IgD-negative memory B cell (primary cell): ENCODE measurements at regions not wholly inside any gene's neighbourhood (a gene's known extent, or its start where the extent isn't known, plus 50 kb on each side); places are given as distances from the start of the nearest gene placed in this dataset.
"Not testable (repeated sequence)": the region's sequence is repeated elsewhere in the genome, so short reads cannot be mapped to it uniquely, and the experiment has no call there.

Experiments used
- H3K27ac Mint-ChIP-seq, 3 donors: one replicate each; pipeline ENCODE4 v1.8.0; 2020 to 2022; ENCODE audit warnings: mild to moderate bottlenecking in 3 of 3, mixed read lengths in 3 of 3, moderate library complexity in 1 of 3
- H3K27me3 Mint-ChIP-seq: one replicate; pipeline ENCODE4 v1.8.0; 2021; ENCODE audit warnings: mixed read lengths
- H3K36me3 Mint-ChIP-seq: one replicate; pipeline ENCODE4 v1.8.0; 2020; ENCODE audit warnings: mild to moderate bottlenecking, mixed read lengths
- H3K4me1 Mint-ChIP-seq, 3 donors: one replicate each; pipeline ENCODE4 v1.8.0; 2020 to 2022; ENCODE audit warnings: mixed read lengths in 3 of 3, mild to moderate bottlenecking in 1 of 3
- H3K4me3 Mint-ChIP-seq, 4 donors: one replicate each; pipeline ENCODE4 v1.8.0; 2020 to 2022; ENCODE audit warnings: mild to moderate bottlenecking in 4 of 4, mixed read lengths in 4 of 4, moderate library complexity in 3 of 4
- H3K9me3 Mint-ChIP-seq, 3 donors: one replicate each; pipeline ENCODE4 v1.8.0; 2020 to 2021; ENCODE audit warnings: mixed read lengths in 3 of 3, mild to moderate bottlenecking in 1 of 3

DNA sequence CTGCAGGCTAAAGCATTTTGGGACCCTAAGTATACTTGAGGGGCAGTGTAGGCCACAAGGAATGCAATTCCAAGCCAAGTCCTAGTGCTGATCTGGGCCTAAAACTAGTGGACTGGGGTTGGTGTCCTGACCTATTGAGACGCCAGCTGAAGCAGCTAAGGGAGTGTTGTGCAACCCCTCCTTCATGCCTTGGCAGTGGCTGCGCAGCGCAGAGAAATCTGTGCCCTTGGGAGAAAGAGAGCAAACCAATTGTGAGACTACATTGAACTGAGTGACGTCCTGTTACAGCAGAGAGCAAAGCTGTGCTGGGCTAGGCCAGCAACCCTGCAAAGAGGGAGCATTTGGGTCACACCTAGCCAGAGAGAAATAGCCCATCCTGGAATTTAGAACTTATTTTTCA is 2715.0 kb upstream of the PCDH20 start:
- Mint-ChIP-seq H3K4me1 (no peaks in the 10 kb centered on the region), H3K4me3 (no peak overlapping the region), H3K36me3 (no peaks in the 10 kb centered on the region), H3K9me3 (peaks cover 2 to 5% (median 4%) of the 10 kb centered on the region in 3 donors), H3K27me3 (no peaks in the 10 kb centered on the region), H3K27ac (no peak overlapping the region)

DNA sequence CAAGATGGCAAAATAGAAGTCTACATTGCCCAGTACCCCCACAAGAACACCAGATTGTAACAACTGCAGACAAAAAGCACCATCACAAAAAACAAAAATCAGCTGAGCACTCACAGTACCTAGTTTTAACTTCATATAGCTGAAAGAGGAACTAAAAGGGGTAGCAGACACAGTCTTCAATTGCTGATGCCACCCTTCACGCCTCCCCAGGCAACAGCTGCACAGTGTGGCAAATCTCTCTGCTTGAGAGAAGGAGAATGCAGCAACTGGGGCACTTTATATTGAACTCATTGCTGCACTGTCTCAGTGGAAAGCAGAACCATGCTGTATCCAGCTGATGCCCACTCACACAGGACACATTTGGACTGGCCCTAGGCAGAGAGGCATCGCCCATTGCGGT is 2714.5 kb upstream of the PCDH20 start:
- H3K36me3 Mint-ChIP-seq: no peaks in the 10 kb centered on the region
- H3K27ac Mint-ChIP-seq: no peak overlapping the region
- H3K27me3 Mint-ChIP-seq: no peaks in the 10 kb centered on the region
- no peak overlapping the region for H3K4me3 Mint-ChIP-seq
- H3K4me1 Mint-ChIP-seq: no peaks in the 10 kb centered on the region
- H3K9me3 Mint-ChIP-seq: peaks cover 2 to 4% (median 4%) of the 10 kb centered on the region in 3 donors

DNA sequence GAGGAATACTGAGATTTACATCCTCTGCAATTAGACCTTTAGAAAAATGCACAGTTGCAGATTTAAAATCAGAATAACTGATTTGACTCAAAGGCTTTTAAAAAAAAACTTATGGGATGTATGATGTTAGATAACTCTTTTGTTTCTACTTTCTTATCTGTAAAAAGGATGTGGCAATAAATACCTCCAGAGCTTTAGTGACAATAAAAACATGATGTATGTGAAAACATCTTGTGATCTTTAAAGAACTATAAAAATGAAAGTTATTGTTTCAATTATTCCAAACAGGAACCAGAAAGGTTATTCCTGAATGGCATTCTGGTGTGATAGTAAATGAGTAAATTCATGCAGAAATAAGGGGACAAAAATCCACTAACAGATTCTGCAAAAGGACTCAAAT is 2712.2 kb upstream of the PCDH20 start:
- peaks cover 0 to 2% (median 1%) of the 10 kb centered on the region in 3 donors for H3K9me3 Mint-ChIP-seq
- no peaks in the 10 kb centered on the region for H3K27me3 Mint-ChIP-seq
- no peaks in the 10 kb centered on the region for H3K36me3 Mint-ChIP-seq
- H3K4me1 Mint-ChIP-seq: no peaks in the 10 kb centered on the region
- H3K27ac Mint-ChIP-seq: no peak overlapping the region
- H3K4me3 Mint-ChIP-seq: no peak overlapping the region

DNA sequence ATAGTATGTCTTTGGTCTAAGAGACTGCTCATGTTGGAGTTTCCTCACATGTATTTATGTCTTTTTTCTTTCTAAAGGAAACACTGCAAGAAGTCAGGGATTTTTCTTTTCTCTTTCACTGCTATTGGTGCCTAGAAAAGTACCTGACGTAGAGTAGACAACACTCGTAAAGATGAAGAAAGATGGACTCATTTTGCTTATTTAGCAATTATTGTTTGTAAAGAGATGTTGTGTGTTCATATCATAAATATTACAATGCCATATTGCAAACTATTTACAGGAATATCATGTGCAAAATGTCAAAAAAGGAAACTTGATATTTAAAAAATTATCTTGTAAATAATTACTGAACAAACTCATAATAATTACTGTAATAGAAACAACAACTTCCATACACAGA is 2711.5 kb upstream of the PCDH20 start:
- H3K27me3 Mint-ChIP-seq: no peaks in the 10 kb centered on the region
- H3K9me3 Mint-ChIP-seq: peaks cover 0 to 2% (median 1%) of the 10 kb centered on the region in 3 donors
- H3K27ac Mint-ChIP-seq: no peak overlapping the region
- no peaks in the 10 kb centered on the region for H3K36me3 Mint-ChIP-seq
- no peaks in the 10 kb centered on the region for H3K4me1 Mint-ChIP-seq
- no peak overlapping the region for H3K4me3 Mint-ChIP-seq

DNA sequence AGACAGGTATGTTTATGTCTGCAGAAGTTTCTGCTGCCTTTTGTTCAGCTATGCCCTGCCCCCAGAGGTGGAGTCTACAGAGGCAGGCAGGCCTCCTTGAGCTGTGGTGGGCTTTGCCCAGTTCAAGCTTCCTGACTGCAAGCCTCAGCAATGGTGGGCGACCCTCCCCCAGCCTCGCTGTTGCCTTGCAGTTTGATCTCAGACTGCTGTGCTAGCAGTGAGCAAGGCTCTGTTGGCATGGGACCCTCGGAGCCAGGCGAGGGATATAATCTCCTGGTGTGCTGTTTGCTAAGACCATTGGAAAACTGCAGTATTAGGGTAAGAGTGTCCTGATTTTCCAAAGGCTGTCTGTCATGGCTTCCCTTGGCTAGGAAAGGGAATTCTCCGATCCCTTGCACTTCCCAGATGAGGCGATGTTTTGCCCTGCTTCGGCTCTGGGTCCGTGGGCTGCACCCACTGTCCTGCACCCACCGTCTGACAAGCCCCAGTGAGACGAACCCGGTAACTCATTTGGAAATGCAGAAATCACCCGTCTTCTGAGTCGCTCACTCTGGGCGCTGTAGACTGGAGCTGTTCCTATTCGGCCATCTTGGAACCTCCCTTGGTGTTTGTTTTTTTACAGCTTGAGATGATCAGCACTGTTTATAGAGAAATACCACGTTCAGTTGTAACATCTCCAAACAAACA is 2705.5 kb upstream of the PCDH20 start:
- H3K36me3 Mint-ChIP-seq, H3K27me3 Mint-ChIP-seq, H3K9me3 Mint-ChIP-seq, H3K4me1 Mint-ChIP-seq, H3K4me3 Mint-ChIP-seq, H3K27ac Mint-ChIP-seq: not testable (repeated sequence)

DNA sequence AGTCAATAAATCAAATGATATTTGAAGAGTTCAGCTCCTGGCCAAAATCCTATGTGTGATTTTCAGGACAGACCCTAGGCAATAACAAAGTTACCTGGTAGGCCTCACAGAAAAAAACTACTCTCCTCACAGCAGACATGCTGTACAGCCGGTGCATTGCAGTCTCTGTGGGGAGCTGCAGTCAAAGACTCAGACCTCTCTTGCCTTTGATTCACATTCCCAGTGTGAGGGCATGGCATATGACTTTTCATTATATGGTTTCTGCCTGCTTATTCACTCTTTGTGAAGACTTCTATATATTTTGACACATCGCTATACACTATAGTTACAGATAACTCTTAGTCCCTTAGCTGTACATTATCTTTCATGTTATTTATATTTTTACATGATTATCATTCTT is 2684.3 kb upstream of the PCDH20 start:
- Mint-ChIP-seq H3K9me3 (peaks cover 0 to 8% (median 3%) of the 10 kb centered on the region in 3 donors), H3K27me3 (no peaks in the 10 kb centered on the region), H3K36me3 (no peaks in the 10 kb centered on the region), H3K4me1 (no peaks in the 10 kb centered on the region), H3K27ac (no peak overlapping the region), H3K4me3 (no peak overlapping the region)

DNA sequence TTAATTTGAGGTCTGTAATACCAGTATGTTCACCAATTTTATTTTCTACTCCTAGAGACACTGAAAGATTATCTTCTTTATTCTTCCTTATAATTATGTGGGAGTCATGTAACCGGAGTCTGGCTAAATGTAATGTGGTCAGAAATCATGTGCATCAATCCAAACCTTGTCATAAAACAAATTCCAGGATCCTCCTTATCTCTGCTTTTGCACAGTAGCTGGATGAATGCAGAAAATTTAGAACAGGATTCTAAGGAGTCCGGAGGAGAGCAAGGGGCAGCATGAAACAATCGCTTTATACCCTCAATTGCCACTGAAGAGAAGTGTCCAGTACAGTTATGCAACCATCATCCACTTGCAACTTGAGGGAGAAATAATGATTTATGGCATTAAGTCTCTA is 2674.7 kb upstream of the PCDH20 start:
- no peak overlapping the region for H3K27ac Mint-ChIP-seq
- no peaks in the 10 kb centered on the region for H3K27me3 Mint-ChIP-seq
- peaks cover 0 to 2% (median 0%) of the 10 kb centered on the region in 3 donors for H3K4me1 Mint-ChIP-seq
- no peak overlapping the region for H3K4me3 Mint-ChIP-seq
- peaks cover 4 to 5% (median 4%) of the 10 kb centered on the region in 3 donors for H3K9me3 Mint-ChIP-seq
- H3K36me3 Mint-ChIP-seq: no peaks in the 10 kb centered on the region

DNA sequence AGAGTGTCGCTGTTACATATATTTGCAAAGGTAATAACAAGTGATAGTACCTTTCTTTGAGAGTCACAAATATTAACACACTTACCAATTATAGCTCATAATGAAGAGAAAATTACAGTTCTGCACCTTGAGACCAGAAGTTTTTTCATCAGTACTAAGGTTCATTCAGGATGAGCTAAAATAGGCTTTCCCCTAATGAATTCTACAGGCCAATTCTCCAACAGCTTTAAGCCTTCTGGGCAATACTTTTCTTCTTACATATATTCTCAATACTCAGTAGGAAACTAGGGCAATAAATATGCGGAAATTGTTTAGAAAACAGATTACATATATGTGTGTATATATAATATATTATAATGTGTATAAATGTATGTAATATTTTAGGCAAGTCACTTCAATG is 2672.8 kb upstream of the PCDH20 start:
- Mint-ChIP-seq H3K4me3 (no peak overlapping the region), H3K36me3 (no peaks in the 10 kb centered on the region), H3K9me3 (peaks cover 2 to 8% (median 4%) of the 10 kb centered on the region in 3 donors), H3K27ac (no peak overlapping the region), H3K27me3 (no peaks in the 10 kb centered on the region), H3K4me1 (no peaks in the 10 kb centered on the region)

DNA sequence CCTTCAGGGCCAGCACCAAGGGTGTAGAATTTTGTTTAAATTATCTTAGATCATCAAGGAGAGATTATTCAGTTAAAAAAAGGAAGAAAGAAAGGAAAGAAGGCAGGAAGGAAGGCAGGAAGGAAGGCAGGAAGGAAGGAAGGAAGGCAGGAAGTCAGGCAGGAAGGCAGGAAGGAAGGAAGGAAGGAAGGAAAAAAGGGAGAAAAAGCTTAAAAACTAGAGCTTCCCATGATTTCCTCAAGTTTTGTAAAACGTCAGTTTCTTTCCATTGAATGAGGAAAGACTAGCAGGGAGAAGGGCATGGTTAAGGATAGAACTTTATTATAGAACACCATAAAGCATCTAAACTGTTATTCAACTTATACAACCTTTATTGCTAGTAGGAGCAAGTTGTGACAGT is 2672.0 kb upstream of the PCDH20 start:
- Mint-ChIP-seq H3K27me3 (no peaks in the 10 kb centered on the region), H3K4me1 (no peaks in the 10 kb centered on the region), H3K36me3 (no peaks in the 10 kb centered on the region), H3K4me3 (no peak overlapping the region), H3K9me3 (peaks cover 2 to 8% (median 5%) of the 10 kb centered on the region in 3 donors), H3K27ac (no peak overlapping the region)

DNA sequence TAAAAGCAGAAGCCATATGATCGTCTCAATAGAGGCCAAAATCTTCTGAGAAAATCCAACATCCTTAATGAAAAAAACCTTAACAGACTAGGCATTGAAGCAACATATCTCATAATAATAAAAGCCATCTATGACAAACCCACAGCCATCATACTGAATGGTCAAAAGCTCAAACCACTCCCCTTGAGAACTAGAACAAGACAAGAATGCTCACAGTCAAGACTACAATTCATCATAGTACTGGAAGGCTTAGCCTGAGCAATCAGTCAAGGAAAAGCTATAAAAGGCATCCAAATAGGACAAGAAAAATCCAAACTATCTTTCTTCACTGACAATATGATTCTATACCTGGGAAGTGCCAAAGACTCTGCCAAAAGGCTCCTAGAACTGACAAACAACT is 2668.2 kb upstream of the PCDH20 start:
- Mint-ChIP-seq H3K36me3 (no peaks in the 10 kb centered on the region), H3K9me3 (peaks cover 2 to 8% (median 8%) of the 10 kb centered on the region in 3 donors), H3K4me3 (no peak overlapping the region), H3K4me1 (no peaks in the 10 kb centered on the region), H3K27me3 (no peaks in the 10 kb centered on the region), H3K27ac (no peak overlapping the region)

DNA sequence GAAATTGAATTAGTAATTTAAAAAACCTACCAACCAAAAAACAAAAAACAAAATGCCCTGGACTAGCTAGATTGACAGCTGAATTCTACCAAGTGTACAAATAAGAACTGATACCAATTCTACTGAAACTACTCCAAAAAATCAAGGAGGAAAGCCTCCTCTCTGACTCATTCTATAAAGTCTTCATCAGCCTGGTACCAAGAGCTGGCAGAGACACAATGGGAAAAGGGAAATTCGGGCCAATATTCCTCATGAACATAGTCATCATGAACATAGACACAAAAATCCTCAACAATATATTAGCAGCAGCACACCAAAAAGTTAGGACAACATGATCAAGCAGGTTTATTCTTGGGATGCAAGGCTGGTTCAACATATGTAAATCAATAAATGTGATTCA is 2667.7 kb upstream of the PCDH20 start:
- H3K27me3 Mint-ChIP-seq: no peaks in the 10 kb centered on the region
- peaks cover 2 to 8% (median 8%) of the 10 kb centered on the region in 3 donors for H3K9me3 Mint-ChIP-seq
- no peaks in the 10 kb centered on the region for H3K4me1 Mint-ChIP-seq
- H3K36me3 Mint-ChIP-seq: no peaks in the 10 kb centered on the region
- H3K4me3 Mint-ChIP-seq: no peak overlapping the region
- no peak overlapping the region for H3K27ac Mint-ChIP-seq

DNA sequence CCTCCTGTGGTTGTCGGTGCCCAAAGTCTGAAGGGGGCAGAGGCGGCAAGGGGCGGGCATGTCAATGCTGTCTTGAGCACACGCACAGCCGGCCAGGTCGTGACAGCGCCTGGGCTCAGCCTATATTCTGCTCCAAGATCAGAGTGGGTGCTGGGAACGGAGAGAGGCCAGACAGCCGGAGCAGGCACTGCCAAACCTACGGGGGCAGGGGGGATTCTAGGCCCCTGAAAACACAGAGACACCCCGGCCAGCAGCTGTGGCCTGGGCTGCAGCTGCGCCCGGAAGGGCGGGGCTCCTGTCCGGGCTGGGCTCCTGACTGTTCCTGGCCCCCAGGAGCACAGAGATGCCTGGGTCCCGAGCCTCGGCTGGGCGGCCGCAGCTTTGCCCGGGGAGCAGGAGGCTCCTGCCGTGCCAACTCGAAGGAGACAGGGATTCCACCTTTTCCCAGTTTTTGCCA is 2662.9 kb upstream of the PCDH20 start:
- Mint-ChIP-seq H3K9me3 (peaks cover 0 to 8% (median 0%) of the 10 kb centered on the region in 3 donors), H3K27ac (no peak overlapping the region), H3K4me1 (peaks cover 0 to 2% (median 0%) of the 10 kb centered on the region in 3 donors), H3K36me3 (no peaks in the 10 kb centered on the region), H3K27me3 (no peaks in the 10 kb centered on the region), H3K4me3 (no peak overlapping the region)

DNA sequence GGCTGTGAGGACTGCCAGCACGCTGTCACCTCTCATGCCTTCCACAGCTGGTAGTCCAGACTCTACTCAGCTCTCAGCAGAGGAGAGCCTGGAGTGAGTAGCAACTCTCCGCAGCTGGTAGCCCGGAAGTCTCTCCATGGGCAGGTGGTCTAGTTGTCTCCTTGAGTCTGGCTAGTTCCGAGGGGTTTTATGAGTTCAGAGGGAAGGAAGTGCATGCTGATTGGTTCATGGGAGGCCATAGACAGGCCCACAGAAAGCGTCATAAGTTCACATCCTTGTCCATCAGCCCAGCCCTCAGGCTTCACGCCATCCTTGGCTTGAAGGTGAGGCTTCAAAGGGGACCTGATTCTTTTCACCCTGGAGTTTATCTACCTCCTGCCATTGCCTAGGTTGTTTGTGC is 2662.4 kb upstream of the PCDH20 start:
- no peaks in the 10 kb centered on the region for H3K36me3 Mint-ChIP-seq
- peaks cover 0 to 8% (median 0%) of the 10 kb centered on the region in 3 donors for H3K9me3 Mint-ChIP-seq
- H3K4me3 Mint-ChIP-seq: no peak overlapping the region
- H3K27me3 Mint-ChIP-seq: no peaks in the 10 kb centered on the region
- H3K4me1 Mint-ChIP-seq: peaks cover 0 to 2% (median 0%) of the 10 kb centered on the region in 3 donors
- H3K27ac Mint-ChIP-seq: no peak overlapping the region

DNA sequence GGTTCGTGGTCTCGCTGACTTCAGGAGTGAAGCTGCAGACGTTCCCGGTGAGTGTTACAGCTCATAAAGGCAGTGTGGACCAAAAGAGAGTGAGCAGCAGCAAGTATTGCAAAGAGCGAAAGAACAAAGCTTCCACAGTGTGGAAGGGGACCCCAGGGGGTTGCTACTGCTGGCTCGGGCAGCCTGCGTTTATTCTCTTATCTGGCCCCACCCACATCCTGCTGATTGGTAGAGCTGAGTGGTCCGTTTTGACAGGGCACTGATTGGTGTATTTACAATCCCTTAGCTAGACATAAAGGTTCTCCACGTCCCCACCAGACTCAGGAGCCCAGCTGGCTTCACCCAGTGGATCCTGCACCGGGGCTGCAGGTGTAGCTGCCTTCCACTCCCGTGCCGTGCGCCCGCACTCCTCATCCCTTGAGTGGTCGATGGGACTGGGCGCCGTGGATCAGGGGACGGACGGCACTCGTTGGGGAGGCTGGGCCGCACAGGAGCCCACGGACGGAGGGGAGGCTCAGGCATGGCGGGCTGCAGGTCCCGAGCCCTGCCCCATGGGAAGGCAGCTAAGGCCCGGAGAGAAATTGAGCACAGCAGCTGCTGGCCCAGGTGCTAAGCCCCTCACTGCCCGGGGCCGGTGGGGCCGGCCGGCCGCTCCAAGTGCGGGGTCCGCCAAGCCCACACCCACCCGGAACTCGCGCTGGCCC is 2661.6 kb upstream of the PCDH20 start:
- H3K4me3 Mint-ChIP-seq: peak overlapping the region in 2 of 4 donors; percentile 43 to 97
- not testable (repeated sequence) for H3K36me3 Mint-ChIP-seq, H3K27ac Mint-ChIP-seq, H3K4me1 Mint-ChIP-seq, H3K27me3 Mint-ChIP-seq, H3K9me3 Mint-ChIP-seq

DNA sequence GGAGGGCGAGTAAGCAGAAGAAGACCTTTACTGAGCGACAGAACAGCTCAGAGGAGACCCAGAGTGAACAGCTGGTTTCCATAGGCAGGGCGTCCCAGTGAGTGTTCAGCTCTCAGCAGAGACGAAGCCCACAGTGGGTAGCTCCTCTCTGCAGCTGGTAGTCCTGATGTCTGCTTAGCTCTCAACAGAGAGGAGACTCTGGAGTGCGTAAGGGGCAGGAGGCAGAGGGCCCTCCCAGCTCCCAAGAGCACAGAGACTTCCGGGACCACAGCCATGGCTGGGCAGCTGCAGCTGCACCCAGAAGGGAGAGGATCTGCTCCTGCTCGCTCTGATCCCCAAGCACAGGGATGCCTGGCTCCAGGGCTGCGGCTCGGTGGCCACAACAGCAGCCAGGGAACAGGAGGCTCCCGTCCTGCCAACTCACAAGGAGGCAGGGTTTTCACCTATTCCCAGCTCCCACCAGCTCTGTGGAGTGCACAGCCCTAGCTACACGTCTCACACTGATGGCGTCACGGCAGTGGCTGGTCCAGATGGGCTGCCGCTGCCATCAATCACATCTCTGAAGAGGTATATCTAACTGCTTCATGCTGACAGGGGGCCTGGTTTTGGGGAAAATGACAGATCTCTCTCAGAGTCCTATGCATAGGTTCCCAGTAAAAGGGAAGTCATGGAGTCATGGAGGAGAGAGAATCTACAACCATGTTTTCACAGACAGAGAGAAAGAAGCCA is 2660.1 kb upstream of the PCDH20 start:
- H3K4me1 Mint-ChIP-seq: peaks cover 0 to 2% (median 0%) of the 10 kb centered on the region in 3 donors
- H3K27me3 Mint-ChIP-seq: no peaks in the 10 kb centered on the region
- no peaks in the 10 kb centered on the region for H3K36me3 Mint-ChIP-seq
- peak overlapping the region in 2 of 4 donors; percentile 43 to 97 for H3K4me3 Mint-ChIP-seq
- no peak overlapping the region for H3K27ac Mint-ChIP-seq
- H3K9me3 Mint-ChIP-seq: no peaks in the 10 kb centered on the region
